ENCODE measurements at regions not wholly inside any gene's neighbourhood (a gene's known extent, or its start where the extent isn't known, plus 50 kb on each side); places are given as distances from the start of the nearest gene placed in this dataset.
"Not testable (repeated sequence)": the region's sequence is repeated elsewhere in the genome, so short reads cannot be mapped to it uniquely, and the experiment has no call there.

- TF ChIP-seq, protein P1, sequence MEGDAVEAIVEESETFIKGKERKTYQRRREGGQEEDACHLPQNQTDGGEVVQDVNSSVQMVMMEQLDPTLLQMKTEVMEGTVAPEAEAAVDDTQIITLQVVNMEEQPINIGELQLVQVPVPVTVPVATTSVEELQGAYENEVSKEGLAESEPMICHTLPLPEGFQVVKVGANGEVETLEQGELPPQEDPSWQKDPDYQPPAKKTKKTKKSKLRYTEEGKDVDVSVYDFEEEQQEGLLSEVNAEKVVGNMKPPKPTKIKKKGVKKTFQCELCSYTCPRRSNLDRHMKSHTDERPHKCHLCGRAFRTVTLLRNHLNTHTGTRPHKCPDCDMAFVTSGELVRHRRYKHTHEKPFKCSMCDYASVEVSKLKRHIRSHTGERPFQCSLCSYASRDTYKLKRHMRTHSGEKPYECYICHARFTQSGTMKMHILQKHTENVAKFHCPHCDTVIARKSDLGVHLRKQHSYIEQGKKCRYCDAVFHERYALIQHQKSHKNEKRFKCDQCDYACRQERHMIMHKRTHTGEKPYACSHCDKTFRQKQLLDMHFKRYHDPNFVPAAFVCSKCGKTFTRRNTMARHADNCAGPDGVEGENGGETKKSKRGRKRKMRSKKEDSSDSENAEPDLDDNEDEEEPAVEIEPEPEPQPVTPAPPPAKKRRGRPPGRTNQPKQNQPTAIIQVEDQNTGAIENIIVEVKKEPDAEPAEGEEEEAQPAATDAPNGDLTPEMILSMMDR (IDR thresholded peaks at IDR 0.05; ENCODE audit: low read length): not testable (repeated sequence)
- not testable (repeated sequence) for TF ChIP-seq EZH2 (IDR thresholded peaks at IDR 0.05; ENCODE audit: borderline replicate concordance, low read length)
These were observed 194.7 kb upstream of the TP53TG3 start for GRCh38 chr16:32870628-32871027.

Data from OCI-LY1 (cell line).